Medulla oblongata (tissue), 1 donor: ENCODE measurements at regions not wholly inside any gene's neighbourhood (a gene's known extent, or its start where the extent isn't known, plus 50 kb on each side); places are given as distances from the start of the nearest gene placed in this dataset.

Source experiments
- DNase-seq: peaks from one replicate; pipeline ENCODE4 v3.0.0-alpha.2; 2015; ENCODE audit errors: extremely low spot score

- no peak for DNase-seq
Observed at GRCh38 chr2:181341855-181342600, 115.2 kb upstream of the ITGA4 start.

- no peak for DNase-seq
Observed at GRCh38 chr2:181348107-181348837, 108.9 kb upstream of the ITGA4 start.

- DNase-seq: no peak
Observed at GRCh38 chr2:181352158-181352557, 105.0 kb upstream of the ITGA4 start.

- no peak for DNase-seq
Observed at GRCh38 chr2:181354626-181355025, 102.6 kb upstream of the ITGA4 start.

GRCh38 chr2:181356526-181357130 is 100.6 kb upstream of the ITGA4 start:
- no peak for DNase-seq

- DNase-seq: no peak
Observed at GRCh38 chr2:181357979-181358378, 99.2 kb upstream of the ITGA4 start.

- DNase-seq: no peak
Observed at GRCh38 chr2:181362561-181362960, 94.6 kb upstream of the ITGA4 start.

GRCh38 chr2:181363164-181363563 is 94.0 kb upstream of the ITGA4 start:
- DNase-seq: no peak

GRCh38 chr2:181364492-181365170 is 92.6 kb upstream of the ITGA4 start:
- no peak for DNase-seq

- no peak for DNase-seq
Observed at GRCh38 chr2:181366675-181367175, 90.5 kb upstream of the ITGA4 start.

GRCh38 chr2:181367411-181367810 is 89.8 kb upstream of the ITGA4 start:
- DNase-seq: no peak

- no peak for DNase-seq
Observed at GRCh38 chr2:181367906-181368435, 89.2 kb upstream of the ITGA4 start.

GRCh38 chr2:181370126-181370525 is 87.1 kb upstream of the ITGA4 start:
- no peak for DNase-seq

GRCh38 chr2:181371195-181371594 is 86.0 kb upstream of the ITGA4 start:
- no peak for DNase-seq

- no peak for DNase-seq
Observed at GRCh38 chr2:181371782-181372645, 85.2 kb upstream of the ITGA4 start.

- DNase-seq: no peak
Observed at GRCh38 chr2:181372646-181373040, 84.5 kb upstream of the ITGA4 start.

GRCh38 chr2:181374781-181375675 is 82.2 kb upstream of the ITGA4 start:
- no peak for DNase-seq

GRCh38 chr2:181376442-181376841 is 80.7 kb upstream of the ITGA4 start:
- DNase-seq: no peak

- DNase-seq: no peak
Observed at GRCh38 chr2:181376999-181377398, 80.2 kb upstream of the ITGA4 start.

- DNase-seq: no peak
Observed at GRCh38 chr2:181378491-181378890, 78.7 kb upstream of the ITGA4 start.
